Upper lobe of left lung (tissue), 4 donors: ENCODE measurements at regions not wholly inside any gene's neighbourhood (a gene's known extent, or its start where the extent isn't known, plus 50 kb on each side); places are given as distances from the start of the nearest gene placed in this dataset.

ENCODE experiments used
- CTCF ChIP-seq, 6 experiments: fragments of 450-650 bp in 4 of 6; fragments of 200-600 bp in 2 of 6; sonication (generic) in 2 of 6; IDR thresholded peaks; one replicate each; pipeline ENCODE4 v1.5.1; 2016 to 2019; ENCODE audit warnings: antibody characterized with exemption in 6 of 6
- EP300 ChIP-seq, 4 donors: sonication (generic); formaldehyde crosslinking; IDR thresholded peaks; one replicate each; pipeline ENCODE4 v1.5.1; 2017; ENCODE audit warnings: antibody characterized with exemption in 4 of 4, control low read depth in 2 of 4
- POLR2A ChIP-seq, 4 donors: fragments of 450-650 bp; IDR thresholded peaks; one replicate each; pipeline ENCODE4 v1.5.1; 2016 to 2017; ENCODE audit warnings: antibody characterized with exemption in 4 of 4, mild to moderate bottlenecking in 2 of 4

- TF ChIP-seq CTCF (IDR thresholded peaks at IDR 0.05) (no peak), POLR2A (IDR thresholded peaks at IDR 0.05) (no peak), EP300 (IDR thresholded peaks at IDR 0.05) (no peak)
Observed at GRCh38 chr5:39721394-39721793, 296.6 kb upstream of the DAB2 start.
